Muscle layer of duodenum (tissue), 2 donors: ENCODE measurements at regions not wholly inside any gene's neighbourhood (a gene's known extent, or its start where the extent isn't known, plus 50 kb on each side); places are given as distances from the start of the nearest gene placed in this dataset.

ENCODE experiments used
- H3K27ac ChIP-seq: one replicate; pipeline ENCODE4 v1.7.0; 2013; ENCODE audit warnings: mild to moderate bottlenecking, low read length
- H3K27me3 ChIP-seq: one replicate; pipeline ENCODE4 v1.7.0; 2013; ENCODE audit warnings: low read depth, mild to moderate bottlenecking, control low read depth, low read length
- H3K36me3 ChIP-seq, 2 donors: one replicate each; pipeline ENCODE4 v1.7.0; 2013; ENCODE audit warnings: low read length in 2 of 2, control low read depth in 1 of 2, mild to moderate bottlenecking in 1 of 2; ENCODE audit not compliant: insufficient read depth in 2 of 2, control insufficient read depth in 1 of 2
- H3K4me1 ChIP-seq, 2 donors: one replicate each; pipeline ENCODE4 v1.7.0; 2013; ENCODE audit warnings: low read length in 2 of 2, mild to moderate bottlenecking in 2 of 2, control low read depth in 1 of 2, moderate library complexity in 1 of 2; ENCODE audit not compliant: insufficient read depth in 2 of 2, control insufficient read depth in 1 of 2
- H3K4me3 ChIP-seq, 2 donors: one replicate each; pipeline ENCODE4 v1.7.0; 2013; ENCODE audit warnings: low read length in 2 of 2, low read depth in 1 of 2, mild to moderate bottlenecking in 1 of 2
- H3K9me3 ChIP-seq, 2 donors: one replicate each; pipeline ENCODE4 v1.7.0; 2013; ENCODE audit warnings: low read length in 2 of 2, control low read depth in 1 of 2, mild to moderate bottlenecking in 1 of 2; ENCODE audit not compliant: control insufficient read depth in 1 of 2
- donor health status: healthy.

DNA sequence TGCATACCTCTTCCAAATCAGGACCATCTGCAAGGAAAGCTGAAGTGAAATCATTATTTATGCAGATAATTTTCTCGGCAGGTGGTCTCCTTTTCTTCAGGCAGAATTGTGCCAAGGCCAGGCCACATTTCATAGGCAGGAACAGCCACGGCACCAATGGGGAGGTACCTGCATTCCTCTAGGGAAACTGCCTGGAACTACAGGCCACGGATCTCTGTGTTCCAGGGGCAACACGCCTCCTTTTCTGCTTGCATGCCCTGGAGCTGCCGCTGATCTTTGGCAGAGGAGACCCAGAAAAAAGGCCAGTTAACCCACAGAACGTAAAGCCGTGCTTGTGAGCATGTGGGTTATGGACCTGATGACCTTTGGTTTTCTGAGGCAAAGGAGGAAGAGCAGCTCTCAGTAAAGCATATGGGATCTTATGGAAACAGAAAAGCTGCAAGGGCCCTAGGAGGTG is 111.2 kb upstream of the KIAA1217 start:
- Histone ChIP-seq H3K9me3 (no peaks in the 10 kb centered on the region), H3K27me3 (no peaks in the 10 kb centered on the region), H3K27ac (no peak overlapping the region)

GRCh38 chr10:24104895-24105294 is 104.0 kb upstream of the KIAA1217 start:
- Histone ChIP-seq H3K4me1 (no peaks in the 10 kb centered on the region), H3K27ac (no peak overlapping the region), H3K4me3 (no peak overlapping the region), H3K9me3 (no peaks in the 10 kb centered on the region), H3K27me3 (no peaks in the 10 kb centered on the region), H3K36me3 (no peaks in the 10 kb centered on the region)

More for the DNA sequence above, 111.2 kb upstream of the KIAA1217 start:
- Histone ChIP-seq H3K4me3 (no peak overlapping the region), H3K36me3 (no peaks in the 10 kb centered on the region), H3K4me1 (no peaks in the 10 kb centered on the region)

- H3K9me3 ChIP-seq = no peaks in the 10 kb centered on the region
- H3K27ac ChIP-seq = no peak overlapping the region
- H3K4me1 ChIP-seq = no peaks in the 10 kb centered on the region
- no peak overlapping the region for H3K4me3 ChIP-seq
- H3K36me3 ChIP-seq = no peaks in the 10 kb centered on the region
- H3K27me3 ChIP-seq = no peaks in the 10 kb centered on the region
These were observed 95.0 kb upstream of the KIAA1217 start for GRCh38 chr10:24113901-24114300.

DNA sequence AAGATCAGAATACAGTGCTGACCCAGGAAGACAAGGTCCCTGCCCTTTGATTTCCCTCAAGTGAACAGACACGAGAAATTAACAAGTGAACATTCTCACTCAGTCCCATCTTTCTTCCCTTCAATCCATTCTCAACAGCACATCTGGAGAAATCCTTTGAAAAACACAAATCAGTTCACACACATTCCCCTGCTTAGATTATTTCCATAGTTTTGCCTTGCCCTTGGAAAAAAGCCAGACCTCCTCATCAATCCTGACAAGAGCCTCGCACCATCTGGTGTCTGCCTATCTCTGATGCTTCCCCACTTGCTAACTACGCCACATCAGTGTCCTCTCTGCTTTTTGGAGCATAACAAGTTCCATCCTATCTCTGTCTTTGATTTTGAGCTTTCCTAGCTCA is 94.4 kb upstream of the KIAA1217 start:
- no peaks in the 10 kb centered on the region for H3K27me3 ChIP-seq
- H3K4me3 ChIP-seq = no peak overlapping the region
- no peaks in the 10 kb centered on the region for H3K36me3 ChIP-seq
- H3K9me3 ChIP-seq = no peaks in the 10 kb centered on the region
- no peaks in the 10 kb centered on the region for H3K4me1 ChIP-seq
- no peak overlapping the region for H3K27ac ChIP-seq

DNA sequence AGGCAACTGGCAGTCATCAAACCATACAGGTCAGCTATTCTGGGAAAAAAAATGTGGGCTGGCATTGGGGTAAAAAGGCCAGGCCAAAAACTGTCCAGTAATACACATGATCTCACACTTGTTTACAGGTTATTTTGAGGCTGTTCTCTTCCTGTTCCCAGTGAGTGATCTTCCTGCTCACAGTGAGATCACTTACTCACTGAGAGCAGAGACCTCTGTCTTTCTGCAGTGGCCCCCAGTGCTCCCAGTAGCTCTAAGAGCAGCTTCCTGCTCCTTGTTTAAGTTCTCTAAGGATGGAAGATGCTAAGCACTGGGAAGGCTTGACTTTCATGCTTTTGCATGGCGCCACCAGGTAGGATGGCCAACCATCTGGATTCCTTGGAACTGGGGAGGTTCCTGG is 93.5 kb upstream of the KIAA1217 start:
- H3K27ac ChIP-seq = no peak overlapping the region
- H3K4me3 ChIP-seq = no peak overlapping the region
- no peaks in the 10 kb centered on the region for H3K27me3 ChIP-seq
- H3K36me3 ChIP-seq = no peaks in the 10 kb centered on the region
- no peaks in the 10 kb centered on the region for H3K9me3 ChIP-seq
- no peaks in the 10 kb centered on the region for H3K4me1 ChIP-seq

GRCh38 chr10:24118246-24118645 is 90.7 kb upstream of the KIAA1217 start:
- H3K4me3 ChIP-seq = no peak overlapping the region
- no peaks in the 10 kb centered on the region for H3K27me3 ChIP-seq
- H3K9me3 ChIP-seq = no peaks in the 10 kb centered on the region
- no peak overlapping the region for H3K27ac ChIP-seq
- H3K4me1 ChIP-seq = no peaks in the 10 kb centered on the region
- no peaks in the 10 kb centered on the region for H3K36me3 ChIP-seq

GRCh38 chr10:24119896-24120295 is 89.0 kb upstream of the KIAA1217 start:
- H3K36me3 ChIP-seq = no peaks in the 10 kb centered on the region
- H3K27ac ChIP-seq = no peak overlapping the region
- no peaks in the 10 kb centered on the region for H3K9me3 ChIP-seq
- H3K4me3 ChIP-seq = no peak overlapping the region
- no peaks in the 10 kb centered on the region for H3K27me3 ChIP-seq
- no peaks in the 10 kb centered on the region for H3K4me1 ChIP-seq

DNA sequence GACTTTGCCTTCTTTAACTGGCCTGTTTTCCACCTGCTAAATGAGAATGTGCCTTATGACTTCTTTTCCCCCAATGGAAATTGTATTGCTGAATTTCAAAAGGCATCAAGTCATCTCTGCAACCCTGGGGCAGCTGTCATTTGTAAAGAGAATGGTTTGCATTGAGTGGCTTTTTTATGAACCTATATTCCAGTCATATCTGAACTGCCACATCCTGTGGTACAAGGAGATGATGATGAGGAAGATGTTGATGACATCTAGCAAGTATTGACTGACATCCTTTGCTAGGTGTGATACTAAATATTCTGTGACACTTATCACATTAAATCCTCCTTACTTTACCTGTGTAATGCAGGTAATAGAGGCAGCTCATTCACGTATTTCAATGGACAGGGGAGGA is 88.3 kb upstream of the KIAA1217 start:
- H3K4me1 ChIP-seq = no peaks in the 10 kb centered on the region
- no peaks in the 10 kb centered on the region for H3K36me3 ChIP-seq
- H3K27me3 ChIP-seq = no peaks in the 10 kb centered on the region
- H3K27ac ChIP-seq = no peak overlapping the region
- H3K9me3 ChIP-seq = no peaks in the 10 kb centered on the region
- no peak overlapping the region for H3K4me3 ChIP-seq

DNA sequence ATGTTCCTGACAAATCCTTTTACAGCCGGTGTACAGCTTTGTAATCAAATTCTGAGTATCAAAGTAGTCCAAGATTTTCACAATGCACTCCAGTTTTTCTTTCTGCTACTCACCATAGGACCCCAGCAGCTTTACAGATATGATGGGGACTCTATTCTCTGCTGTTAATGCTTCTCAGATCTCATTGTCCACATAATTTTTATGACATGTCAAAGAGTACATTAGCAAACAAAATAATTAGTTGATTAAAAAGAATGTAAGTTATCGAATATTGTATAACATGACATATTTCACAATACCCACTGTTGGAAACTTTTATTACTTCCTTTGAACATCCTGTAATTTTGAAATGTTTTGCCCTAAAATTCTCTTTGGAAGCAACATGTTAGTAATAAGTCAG is 81.4 kb upstream of the KIAA1217 start:
- Histone ChIP-seq H3K4me3 (no peak overlapping the region), H3K36me3 (no peaks in the 10 kb centered on the region), H3K9me3 (no peaks in the 10 kb centered on the region), H3K27me3 (no peaks in the 10 kb centered on the region), H3K27ac (no peak overlapping the region), H3K4me1 (no peaks in the 10 kb centered on the region)

GRCh38 chr10:24128066-24128730 is 80.7 kb upstream of the KIAA1217 start:
- H3K36me3 ChIP-seq = no peaks in the 10 kb centered on the region
- no peaks in the 10 kb centered on the region for H3K9me3 ChIP-seq
- H3K27me3 ChIP-seq = no peaks in the 10 kb centered on the region
- no peaks in the 10 kb centered on the region for H3K4me1 ChIP-seq
- H3K4me3 ChIP-seq = no peak overlapping the region
- no peak overlapping the region for H3K27ac ChIP-seq

DNA sequence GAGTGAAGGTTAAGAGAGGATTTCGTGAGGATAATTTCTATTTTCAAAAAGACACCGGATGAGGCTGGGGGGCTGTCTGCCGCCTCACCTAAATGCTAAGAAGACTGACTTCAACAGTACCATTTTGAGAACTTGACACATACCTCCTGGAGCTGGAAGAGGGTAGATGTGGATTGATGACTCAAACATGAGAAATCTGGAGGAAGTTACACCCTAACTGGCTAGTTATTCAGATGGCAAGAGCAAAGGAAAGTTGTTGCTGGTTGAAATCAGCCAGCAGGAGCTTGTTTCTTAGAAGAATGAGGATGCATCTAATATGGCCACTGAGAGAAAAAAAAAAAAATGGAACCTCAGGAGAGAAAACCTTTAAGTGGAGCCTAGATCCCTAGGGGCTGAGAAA is 76.2 kb upstream of the KIAA1217 start:
- Histone ChIP-seq H3K4me1 (no peaks in the 10 kb centered on the region), H3K9me3 (no peaks in the 10 kb centered on the region), H3K27ac (no peak overlapping the region), H3K36me3 (no peaks in the 10 kb centered on the region), H3K4me3 (no peak overlapping the region), H3K27me3 (no peaks in the 10 kb centered on the region)

GRCh38 chr10:24133835-24134234 is 75.1 kb upstream of the KIAA1217 start:
- Histone ChIP-seq H3K4me1 (no peaks in the 10 kb centered on the region), H3K27ac (no peak overlapping the region), H3K36me3 (no peaks in the 10 kb centered on the region), H3K27me3 (no peaks in the 10 kb centered on the region), H3K4me3 (no peak overlapping the region), H3K9me3 (no peaks in the 10 kb centered on the region)
